ENCODE measurements at regions not wholly inside any gene's neighbourhood (a gene's known extent, or its start where the extent isn't known, plus 50 kb on each side); places are given as distances from the start of the nearest gene placed in this dataset.

GRCh38 chr2:166831930-166832329 lies 56.4 kb upstream of the XIRP2 start:
- TF ChIP-seq CEBPB (IDR thresholded peaks at IDR 0.05) (no peak), EGR1 (IDR thresholded peaks at IDR 0.05) (no peak)

All from Ishikawa (cell line).